ENCODE measurements at regions not wholly inside any gene's neighbourhood (a gene's known extent, or its start where the extent isn't known, plus 50 kb on each side); places are given as distances from the start of the nearest gene placed in this dataset.
"Not testable (repeated sequence)": the region's sequence is repeated elsewhere in the genome, so short reads cannot be mapped to it uniquely, and the experiment has no call there.

DNA sequence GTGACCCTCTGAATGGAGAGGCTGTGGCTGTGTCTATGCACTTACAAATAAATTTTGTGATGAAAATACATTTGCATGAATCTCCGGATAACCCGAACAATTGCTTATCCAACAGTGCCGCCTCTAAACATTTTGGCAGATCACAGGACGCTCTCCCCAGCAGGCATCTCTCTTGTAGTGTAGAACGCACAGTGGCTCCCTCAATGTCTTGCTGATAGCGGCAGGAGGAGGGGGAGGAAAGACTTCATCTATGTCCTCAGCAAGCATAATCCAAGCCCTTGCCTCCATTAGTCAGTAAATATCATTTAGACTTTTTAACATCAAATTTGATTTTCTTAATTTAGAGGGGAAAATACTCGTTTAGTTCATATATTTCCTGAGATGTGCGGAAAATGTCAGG lies 318.1 kb upstream of the IGF1R start:
- no peak for DNase-seq (ENCODE audit: low spot score)

DNA sequence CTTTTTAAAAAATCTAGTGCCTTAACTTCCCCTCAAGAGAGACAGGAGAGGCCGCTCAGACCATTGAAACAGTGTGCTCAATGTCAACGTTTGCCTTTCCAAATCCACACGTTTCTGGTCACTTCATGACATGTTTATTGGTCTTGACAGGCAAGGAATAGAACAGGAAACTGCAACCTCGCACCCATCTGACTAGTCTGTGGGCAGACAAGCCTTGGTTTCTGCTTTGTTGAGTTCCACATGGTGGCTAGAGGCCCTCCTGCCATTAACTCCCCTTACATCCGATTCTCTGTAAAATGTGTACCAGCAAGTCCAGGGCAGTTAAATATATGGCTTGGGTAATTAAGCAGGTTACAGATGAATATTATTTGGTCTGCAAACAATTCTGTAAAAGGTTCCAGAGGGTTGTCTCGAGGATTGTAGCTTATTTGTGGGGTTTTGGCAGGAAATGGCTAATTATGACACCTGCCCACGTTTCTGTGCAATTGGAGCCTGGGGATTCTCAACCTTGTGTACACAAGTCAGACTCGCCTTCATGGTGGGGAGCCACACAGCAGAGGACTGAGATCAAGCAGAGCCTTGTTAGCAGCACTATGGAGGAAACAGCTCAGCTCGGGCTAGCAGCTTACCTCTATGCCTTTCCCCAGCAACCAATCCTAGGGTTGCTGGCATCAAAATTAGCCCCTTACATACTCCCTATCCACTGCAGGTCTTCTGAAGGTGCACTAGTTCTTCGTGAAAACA lies 317.5 kb upstream of the IGF1R start:
- DNase-seq (ENCODE audit: low spot score) = no peak

DNA sequence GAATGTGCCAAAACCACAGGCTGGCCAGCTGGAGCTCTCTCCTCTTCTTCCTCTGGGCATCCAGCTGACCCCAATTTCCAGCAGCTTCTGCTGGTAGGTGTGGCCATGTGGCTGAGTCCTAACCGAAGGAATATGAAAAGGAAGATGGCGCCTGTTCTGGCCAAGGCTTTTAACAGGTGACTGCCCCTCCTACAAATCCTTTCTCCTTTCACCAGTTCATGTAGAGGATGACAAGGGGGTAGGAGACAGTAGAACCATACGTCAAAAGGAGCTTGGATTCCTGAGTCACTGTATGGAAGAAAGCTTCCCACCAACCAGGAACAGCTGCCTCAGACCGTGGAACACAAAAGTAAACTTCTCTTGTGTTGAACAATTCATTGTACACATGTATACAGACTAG lies 316.7 kb upstream of the IGF1R start:
- no peak for DNase-seq (ENCODE audit: low spot score)

DNA sequence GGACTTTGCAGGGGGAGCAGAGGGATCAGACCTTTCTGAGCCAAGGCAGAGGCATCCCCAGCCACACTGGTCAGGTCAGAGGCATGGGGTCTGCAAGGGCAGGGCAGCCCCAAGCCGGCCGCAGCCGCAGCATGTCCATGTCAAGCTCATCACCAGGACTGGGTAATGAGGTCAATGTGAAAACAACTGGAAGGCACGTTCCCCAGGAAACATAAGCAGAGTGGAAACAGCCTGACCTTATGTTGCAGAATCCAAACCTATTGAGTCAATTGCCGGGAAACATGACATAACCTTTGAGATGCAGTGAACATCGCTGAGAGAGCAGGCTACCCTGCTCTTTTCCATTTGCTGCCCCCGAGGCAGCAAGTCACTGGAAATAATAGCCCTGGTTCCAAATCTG lies 315.1 kb upstream of the IGF1R start:
- DNase-seq (ENCODE audit: low spot score) = no peak

DNA sequence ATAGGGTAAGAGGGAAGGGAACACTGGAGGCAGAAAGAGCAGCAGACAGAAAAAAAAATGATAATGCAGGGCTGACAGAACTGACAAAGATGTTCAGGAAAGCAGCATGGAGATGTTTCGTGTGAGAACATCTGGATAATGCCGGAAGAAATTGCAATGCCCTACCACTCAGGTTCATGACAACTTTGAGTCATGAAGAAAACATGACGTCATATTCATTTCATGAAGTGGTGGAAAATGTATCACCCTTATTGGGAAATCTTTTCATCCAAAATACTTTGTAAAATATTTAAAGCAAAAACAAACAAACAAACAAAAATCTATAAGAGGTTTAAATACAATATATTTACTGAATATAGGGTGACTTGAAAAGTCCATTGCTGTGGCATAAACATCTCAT lies 305.4 kb upstream of the IGF1R start:
- no peak for DNase-seq (ENCODE audit: low spot score)

DNA sequence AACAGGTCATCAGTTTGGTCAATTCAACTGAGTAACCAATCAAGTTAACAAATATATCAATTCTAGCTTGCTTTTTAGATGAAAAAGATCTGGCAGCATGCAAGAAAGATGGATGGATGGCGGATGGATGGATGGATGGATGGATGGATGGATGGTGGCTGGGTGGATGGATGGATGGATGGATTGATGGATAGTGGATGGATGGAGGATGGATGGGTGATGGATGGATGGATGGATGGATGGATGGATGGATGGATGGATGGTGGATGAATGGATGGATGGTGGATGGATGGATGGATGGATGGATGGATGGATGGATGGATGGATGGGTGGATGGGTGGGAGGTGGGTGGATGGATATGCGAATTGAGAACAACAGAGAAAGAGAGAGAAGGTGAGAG lies 303.7 kb upstream of the IGF1R start:
- DNase-seq (ENCODE audit: low spot score) = no peak

DNA sequence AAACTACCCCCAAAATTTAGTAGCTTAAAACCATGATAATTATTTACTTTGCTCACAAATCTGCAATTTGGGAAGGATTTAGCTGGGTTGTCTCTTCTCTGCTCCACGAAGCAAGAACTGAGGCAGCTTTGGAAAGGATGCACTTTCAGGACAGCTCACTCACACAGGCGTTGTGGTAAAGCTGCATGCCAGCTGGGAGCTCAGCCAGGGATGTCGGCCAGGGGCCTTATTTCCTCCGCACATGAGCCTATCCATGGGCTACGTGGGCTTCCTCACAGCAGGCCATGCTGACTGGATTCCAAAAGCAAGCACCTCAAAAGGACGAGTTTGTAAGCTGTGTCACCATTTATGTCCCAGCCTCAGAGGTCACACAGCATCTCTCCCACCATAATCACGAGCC lies 301.3 kb upstream of the IGF1R start:
- no peak for DNase-seq (ENCODE audit: low spot score)

DNA sequence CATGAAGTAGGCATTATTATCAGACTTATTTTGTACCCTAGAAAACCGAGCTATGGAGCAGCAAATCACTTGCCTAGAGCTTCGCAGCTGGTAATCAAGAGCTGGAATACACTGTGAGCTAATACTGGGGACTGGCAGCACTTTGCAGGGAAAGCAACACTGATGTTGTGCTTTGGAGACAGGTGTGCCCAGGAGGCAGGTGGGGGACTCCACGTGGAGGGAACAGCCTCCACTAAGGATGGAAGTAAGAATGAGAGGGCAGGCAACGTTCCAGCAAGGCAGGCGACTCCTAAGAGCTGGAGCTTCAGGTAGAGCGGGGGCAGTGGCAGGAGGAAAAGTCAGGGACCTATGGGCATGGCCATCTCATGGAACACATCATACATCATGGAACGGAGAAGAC lies 300.5 kb upstream of the IGF1R start:
- DNase-seq (ENCODE audit: low spot score) = no peak

DNA sequence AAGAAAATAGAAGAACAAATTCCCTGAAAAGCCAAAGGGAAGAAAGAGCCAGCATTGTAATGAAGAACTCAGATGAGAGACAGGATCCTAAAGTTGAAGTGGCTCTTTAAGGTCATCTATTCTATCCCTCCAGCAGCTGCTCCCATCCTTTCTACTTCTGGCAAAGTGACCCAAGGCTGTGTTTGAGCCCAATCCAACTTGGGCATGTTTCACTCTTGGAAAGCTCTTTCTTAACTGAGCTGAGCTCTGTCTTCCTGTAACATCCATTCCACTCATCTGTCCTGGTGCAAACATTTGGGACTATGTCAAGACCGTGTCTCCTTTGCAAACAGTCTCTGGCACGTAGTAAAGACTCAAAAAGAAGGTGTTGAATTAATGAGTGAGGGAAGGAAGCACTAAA lies 298.1 kb upstream of the IGF1R start:
- DNase-seq (ENCODE audit: low spot score) = no peak

DNA sequence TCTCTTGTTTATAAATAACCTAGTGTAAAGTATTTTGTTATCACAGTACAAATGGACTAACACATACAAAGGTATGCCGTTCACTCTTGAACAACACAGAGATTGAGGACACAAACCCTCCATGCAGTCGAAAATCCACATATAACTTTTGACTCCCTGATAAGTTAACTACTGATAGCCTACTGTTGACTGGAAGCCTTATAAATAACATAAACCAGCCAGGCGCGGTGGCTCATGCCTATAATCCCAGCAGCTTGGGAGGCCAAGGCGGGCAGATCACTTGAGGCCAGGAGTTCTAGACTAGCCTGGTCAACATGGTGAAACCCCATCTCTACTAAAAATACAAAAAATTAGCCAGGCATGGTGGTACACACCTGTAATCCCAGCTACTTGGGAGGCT lies 290.1 kb upstream of the IGF1R start:
- DNase-seq (ENCODE audit: low spot score) = not testable (repeated sequence)

DNA sequence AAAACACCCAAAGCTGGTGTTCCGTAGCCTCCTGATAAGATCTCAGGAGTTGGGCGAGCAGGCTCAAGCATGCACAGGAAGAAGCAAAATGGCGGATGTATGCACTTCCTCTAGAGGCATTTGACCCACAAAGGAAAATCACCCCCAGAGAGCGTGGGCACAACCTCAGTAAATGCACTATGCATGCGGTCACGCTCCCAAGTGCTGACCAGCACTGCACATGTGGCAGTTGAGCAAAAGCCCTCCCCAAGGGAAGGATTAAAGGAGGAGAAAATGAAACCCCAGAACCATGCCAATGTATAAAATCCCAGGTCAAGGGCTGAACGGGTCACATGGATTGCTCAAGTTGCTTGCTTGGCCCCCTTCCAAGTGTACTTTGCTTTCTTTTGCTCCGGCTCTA lies 289.4 kb upstream of the IGF1R start:
- DNase-seq (ENCODE audit: low spot score) = no peak

DNA sequence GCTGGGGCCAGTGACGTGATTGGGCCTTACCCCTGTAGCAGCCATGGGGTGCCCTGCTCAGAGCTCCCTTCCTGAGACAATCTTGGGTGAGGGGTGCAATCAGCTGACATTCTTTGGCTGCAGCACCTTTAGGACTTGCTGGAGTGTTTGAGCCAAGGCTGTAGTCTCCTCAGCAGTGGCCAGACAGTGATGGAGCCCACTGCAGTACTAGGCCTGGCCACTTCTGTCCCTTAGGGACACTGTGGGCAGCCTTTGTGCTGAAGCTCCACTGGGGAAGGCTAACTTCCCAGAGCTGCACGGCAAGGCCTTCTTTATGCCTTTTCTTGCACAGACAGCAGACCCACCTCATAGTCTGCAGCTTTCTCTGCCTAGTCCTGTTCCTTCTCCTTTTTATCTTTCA lies 284.9 kb upstream of the IGF1R start:
- no peak for DNase-seq (ENCODE audit: low spot score)

DNA sequence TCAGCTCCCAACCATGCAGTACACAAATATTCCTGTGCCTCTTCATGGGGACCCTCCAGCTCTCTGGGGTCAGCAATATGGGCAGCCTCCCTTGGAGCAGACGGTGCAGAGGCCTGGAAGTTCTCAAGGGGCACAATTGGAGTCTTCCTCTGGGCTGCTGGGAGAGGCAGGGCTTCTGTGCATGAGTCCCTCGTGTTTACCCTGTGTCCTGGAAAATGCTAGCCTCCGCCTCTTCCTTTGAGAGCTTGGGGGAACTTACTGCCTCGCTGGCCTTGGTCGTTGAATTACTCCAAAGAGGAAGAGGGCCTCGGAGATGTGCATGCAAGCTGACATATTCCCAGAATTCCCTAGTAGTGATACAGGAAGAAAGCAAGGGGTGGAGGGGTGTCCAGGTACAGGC lies 284.4 kb upstream of the IGF1R start:
- no peak for DNase-seq (ENCODE audit: low spot score)

DNA sequence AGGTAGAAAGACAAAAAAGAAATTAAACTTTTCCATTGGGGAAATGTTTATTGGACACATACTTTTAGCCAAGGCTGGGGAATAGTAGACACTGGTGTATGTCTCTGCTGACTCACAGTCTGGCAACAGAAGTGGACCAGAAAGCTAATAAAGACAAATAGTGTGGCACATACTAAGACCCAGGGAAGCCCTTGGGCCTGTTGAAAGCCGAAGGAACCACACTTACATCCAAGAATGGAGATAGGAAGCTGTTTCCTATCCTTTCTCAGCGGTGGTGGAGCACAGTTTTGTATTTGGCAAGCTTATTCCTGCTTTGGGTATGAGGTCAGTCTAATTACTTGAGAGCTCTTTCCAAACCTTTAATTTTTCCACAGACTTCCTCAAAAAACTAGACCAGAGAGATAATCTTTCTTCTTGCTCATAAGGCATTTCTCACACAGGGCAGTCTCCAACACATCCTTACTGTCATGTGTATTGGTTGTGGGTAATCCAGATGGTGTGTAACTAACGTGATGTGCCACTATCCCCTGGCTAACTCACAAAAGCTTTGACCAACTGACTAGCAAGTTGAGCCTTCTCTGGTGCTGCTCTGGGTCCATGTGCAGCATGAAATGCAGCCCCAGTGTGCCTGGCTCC lies 279.1 kb upstream of the IGF1R start:
- no peak for DNase-seq (ENCODE audit: low spot score)

DNA sequence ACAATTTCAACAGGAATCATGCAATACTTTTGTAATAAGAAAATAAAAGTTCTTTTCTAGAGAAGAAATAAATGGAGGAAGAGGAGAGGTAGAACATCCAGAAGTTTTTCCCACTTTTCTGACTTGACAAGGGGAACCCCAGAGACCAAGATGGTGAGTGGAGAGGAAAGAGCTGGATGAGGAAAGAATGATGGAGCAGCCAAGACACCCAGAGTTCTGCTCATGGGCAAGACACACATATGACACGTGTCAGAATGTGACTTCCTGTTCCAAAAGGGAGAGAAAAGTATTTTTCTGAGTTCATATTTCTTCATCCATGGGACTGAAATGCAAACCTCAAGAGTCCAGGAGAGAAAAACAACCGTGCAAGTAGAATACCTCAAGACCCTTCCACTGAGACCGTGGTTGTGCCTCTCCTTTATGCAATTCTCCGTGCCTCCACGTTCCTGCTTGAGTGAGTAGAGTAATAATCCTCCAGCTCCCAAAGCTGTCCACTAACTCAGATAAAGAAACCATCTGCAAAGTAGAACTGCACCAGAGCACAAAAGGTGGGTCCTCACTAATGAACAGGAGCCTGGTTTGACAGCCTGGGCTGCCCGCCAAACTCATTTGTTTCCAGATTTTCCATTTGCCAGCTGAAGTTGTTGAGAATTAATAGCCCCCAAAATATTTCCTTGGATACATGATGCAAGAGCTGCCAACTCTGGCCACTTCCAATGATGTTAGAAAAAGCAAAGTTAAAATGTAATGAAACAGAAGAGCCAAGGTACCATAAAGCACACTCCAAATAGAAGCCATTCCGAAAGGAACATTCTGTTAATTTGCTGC lies 272.6 kb upstream of the IGF1R start:
- no peak for DNase-seq (ENCODE audit: low spot score)

DNA sequence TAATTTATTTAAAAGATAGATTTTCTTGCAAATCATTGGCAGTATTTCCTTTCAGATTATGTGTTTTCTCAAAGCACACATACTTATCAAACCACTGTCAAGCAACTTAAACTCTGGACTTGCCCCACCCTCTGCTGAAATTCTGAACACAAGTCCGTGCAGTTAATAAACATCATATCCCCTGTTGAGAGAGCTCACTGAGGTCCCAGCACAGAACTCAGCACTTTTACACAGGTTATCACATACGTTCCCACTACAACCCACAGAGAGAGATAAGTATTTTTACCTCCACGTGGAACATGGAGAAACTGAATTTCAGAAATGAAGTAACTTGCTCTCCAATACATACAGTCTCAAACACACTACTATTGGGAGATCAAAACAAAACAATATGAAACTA lies 267.6 kb upstream of the IGF1R start:
- DNase-seq (ENCODE audit: low spot score) = no peak

DNA sequence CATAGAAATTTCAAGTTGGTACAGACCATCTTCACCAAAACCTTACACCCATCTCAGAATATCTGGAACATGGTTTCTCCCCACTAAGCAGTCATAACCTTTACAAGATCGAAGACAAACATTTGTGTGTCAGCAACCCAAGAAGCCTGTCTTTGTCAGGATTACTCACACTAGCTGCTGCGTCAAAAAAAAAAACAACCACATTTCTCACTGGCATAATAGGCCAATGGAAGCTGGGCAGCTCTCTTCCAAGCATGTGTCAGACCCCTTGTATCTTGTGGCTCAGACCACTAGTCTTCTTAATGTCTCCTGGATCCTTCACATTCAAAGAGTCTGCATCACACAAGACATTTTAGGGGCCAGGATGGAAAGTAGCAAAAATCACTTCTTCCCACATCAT lies 266.9 kb upstream of the IGF1R start:
- DNase-seq (ENCODE audit: low spot score) = no peak

DNA sequence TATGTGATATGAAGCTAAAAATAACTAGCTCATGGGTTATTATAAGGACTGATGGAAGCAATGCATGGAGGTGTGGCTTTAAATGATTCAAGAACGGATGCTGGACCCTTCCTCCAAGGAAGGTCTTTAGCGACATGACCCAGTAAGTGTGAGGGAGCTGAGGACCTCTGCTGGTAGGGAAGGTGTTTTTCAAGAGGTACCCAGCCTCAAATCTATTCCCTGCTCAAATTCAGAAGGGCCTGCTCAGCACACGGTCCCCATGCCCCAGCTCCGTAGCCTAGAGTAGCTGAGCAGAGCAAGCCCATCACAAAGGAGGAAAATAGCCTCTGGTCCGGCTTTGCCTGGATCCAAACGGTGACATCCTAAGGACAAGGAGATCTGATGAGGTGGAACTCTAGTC lies 266.2 kb upstream of the IGF1R start:
- no peak for DNase-seq (ENCODE audit: low spot score)

DNA sequence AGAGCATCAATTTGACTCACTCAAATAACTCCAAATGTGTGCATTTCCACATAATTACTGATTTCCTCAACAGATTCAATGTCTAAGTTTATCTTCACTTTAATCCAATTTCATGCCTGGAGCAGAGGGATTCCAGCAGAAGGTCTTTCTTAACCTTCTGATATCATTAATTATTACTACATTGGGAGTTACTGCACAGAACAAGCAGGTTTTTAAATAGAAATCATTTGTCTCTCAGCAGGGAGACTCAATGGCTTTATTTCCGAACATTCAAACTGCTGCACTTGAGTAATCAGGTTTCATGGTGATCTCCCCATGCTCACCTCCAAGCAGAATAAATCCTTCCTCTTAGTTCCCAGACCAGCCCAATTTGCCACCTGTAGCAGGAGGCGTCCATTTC lies 264.8 kb upstream of the IGF1R start:
- no peak for DNase-seq (ENCODE audit: low spot score)

DNA sequence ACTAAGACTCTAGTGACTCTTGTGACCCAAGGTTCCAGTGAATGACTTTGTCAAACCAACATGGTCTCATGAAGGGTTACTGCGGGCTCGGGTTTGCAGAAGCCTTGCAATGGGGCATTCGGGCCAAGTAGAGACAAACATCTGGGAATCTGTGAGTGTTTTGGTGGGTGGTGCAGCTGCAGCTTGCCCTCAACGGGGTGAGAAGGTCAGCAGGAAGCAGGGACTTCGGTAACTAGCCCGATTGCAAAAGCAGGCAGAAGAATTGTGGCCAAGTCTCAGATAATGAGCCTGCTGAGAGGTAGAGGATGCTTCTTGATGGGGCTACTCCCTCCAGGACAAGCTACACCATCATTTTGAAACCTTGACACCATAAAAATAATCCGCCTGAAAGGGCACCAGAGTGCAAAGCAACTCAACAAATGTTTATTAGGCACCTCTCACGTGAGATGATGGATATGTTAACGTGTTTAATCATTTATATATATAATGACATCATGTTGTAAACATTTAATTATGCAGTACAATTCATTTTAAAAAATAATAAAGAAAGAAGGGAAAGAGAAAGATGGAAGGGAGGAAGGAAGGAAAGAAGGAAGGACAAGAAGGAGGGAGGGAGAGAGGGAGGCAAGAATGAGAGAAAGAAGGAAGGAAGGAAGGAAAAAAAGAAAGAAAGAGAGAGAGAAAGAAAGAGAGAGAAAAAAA lies 263.9 kb upstream of the IGF1R start:
- no peak for DNase-seq (ENCODE audit: low spot score)

DNA sequence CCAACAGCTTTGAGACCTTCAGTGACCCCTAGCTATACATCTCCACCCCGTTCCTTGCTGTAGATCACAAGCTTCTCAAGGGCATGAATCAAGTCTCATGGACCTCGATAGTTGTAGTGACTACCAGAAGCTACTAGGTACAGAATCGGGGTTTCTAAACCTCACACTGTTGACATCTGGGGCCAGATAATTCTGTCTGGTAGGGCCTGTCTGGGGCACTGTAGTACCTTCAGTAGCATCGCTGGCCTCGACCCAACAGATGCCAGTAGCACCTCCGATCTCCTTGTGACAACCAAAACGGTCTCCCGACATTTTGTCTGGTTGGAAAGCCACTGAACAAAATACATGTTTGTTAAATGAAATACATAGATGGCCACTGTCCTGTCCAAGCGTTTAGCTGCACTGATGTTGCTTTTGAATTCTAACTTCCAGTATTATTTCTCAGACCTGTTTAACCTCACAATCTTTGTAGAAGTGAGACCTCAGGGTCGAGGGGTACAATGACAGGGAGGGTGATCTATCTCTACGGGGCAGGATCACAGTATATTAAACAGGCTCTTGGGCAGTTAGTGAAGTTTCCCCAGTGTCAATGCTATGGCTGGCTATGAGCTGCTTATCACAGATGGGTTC lies 262.5 kb upstream of the IGF1R start:
- no peak for DNase-seq (ENCODE audit: low spot score)

DNA sequence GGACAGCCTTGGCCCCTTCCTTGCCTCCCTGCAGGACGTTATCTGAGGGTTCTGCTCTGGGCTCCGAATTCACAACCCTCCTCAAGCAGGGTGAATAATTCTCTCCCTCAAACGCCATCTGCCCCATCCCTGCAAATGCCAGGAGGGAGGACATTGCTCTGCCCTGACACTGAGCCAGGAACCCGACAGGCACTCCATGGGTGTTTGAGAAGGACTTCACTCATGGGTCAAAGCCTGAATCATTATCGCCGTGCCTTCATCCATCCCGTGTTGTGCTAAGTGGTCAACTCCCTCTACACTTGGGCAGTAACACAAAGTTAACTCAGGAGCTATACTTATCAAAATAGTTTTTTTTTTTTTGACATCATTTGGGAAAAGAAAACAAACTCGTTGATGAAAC lies 261.8 kb upstream of the IGF1R start:
- no peak for DNase-seq (ENCODE audit: low spot score)
